Endothelial cell of umbilical vein (primary cell): ENCODE measurements at regions not wholly inside any gene's neighbourhood (a gene's known extent, or its start where the extent isn't known, plus 50 kb on each side); places are given as distances from the start of the nearest gene placed in this dataset.

Source experiments
- CTCF ChIP-seq, 2 donors: IDR thresholded peaks; 1 replicate in 1 of 2; 2 replicates in 1 of 2; pipeline ENCODE4 v1.5.1; 2011; ENCODE audit warnings: low read length in 2 of 2, mild to moderate bottlenecking in 2 of 2, moderate library complexity in 2 of 2, control low read depth in 1 of 2, inconsistent platforms in 1 of 2, low read depth in 1 of 2; ENCODE audit not compliant: insufficient read depth in 1 of 2; ENCODE audit errors: extremely low read depth in 1 of 2
- EZH2 ChIP-seq: IDR thresholded peaks from 2 replicates; pipeline ENCODE4 v1.6.1; 2012; ENCODE audit warnings: borderline replicate concordance, low read depth, mild to moderate bottlenecking, moderate library complexity, low read length, inconsistent platforms; ENCODE audit not compliant: severe bottlenecking
- FOS ChIP-seq: IDR thresholded peaks from 2 replicates; pipeline ENCODE4 v1.6.1; 2011; ENCODE audit warnings: mild to moderate bottlenecking, low read length, moderate library complexity, borderline replicate concordance; ENCODE audit not compliant: insufficient read depth
- POLR2A ChIP-seq: IDR thresholded peaks from 2 replicates; pipeline ENCODE4 v1.6.1; 2012; ENCODE audit warnings: low read depth, mild to moderate bottlenecking, control low read depth, low read length
- POLR2AphosphoS5 ChIP-seq: IDR thresholded peaks from 2 replicates; pipeline ENCODE4 v1.6.1; 2012; ENCODE audit warnings: low read depth, mild to moderate bottlenecking, control low read depth, low read length, moderate library complexity; ENCODE audit not compliant: insufficient read depth

GRCh38 chr10:44294726-44295412 is 90.0 kb downstream of the CXCL12 start:
- TF ChIP-seq CTCF (IDR thresholded peaks at IDR 0.05; ENCODE audit: extremely low read depth in 1 of 2, insufficient read depth in 1 of 2, low read depth in 1 of 2, low read length in 2 of 2) (no peak), EZH2 (no peak), POLR2AphosphoS5 (no peak), POLR2A (no peak), FOS (no peak)
